Karpas-422 (cell line): ENCODE measurements at regions not wholly inside any gene's neighbourhood (a gene's known extent, or its start where the extent isn't known, plus 50 kb on each side); places are given as distances from the start of the nearest gene placed in this dataset.

ENCODE experiments used
- DNase-seq: peaks from one replicate; pipeline ENCODE4 v3.0.0-alpha.2; 2015
- H2AFZ ChIP-seq: fragments of 200-600 bp; sonication (generic); 2 replicates; pipeline ENCODE4 v1.6.1; 2014; ENCODE audit warnings: antibody characterized with exemption, low read length, mixed read lengths
- H3K27ac ChIP-seq: fragments of 200-600 bp; sonication (generic); 2 replicates; pipeline ENCODE4 v1.5.1; 2014; ENCODE audit warnings: mild to moderate bottlenecking, low read length, moderate library complexity
- H3K27me3 ChIP-seq: fragments of 200-600 bp; sonication (generic); 2 replicates; pipeline ENCODE4 v1.6.1; 2014; ENCODE audit warnings: low read length, mixed read lengths
- H3K36me3 ChIP-seq: fragments of 200-600 bp; sonication (generic); 2 replicates; pipeline ENCODE4 v1.6.1; 2014; ENCODE audit warnings: low read length, mixed read lengths; ENCODE audit not compliant: insufficient read depth
- H3K4me1 ChIP-seq: fragments of 200-600 bp; sonication (generic); 2 replicates; pipeline ENCODE4 v1.6.1; 2014; ENCODE audit warnings: mild to moderate bottlenecking, low read length, mixed read lengths
- H3K4me2 ChIP-seq: fragments of 200-600 bp; sonication (generic); 2 replicates; pipeline ENCODE4 v1.6.1; 2014; ENCODE audit warnings: low read length, low read depth, mild to moderate bottlenecking; ENCODE audit not compliant: poor library complexity, severe bottlenecking
- H3K4me3 ChIP-seq: fragments of 200-600 bp; sonication (generic); 2 replicates; pipeline ENCODE4 v1.5.1; 2014; ENCODE audit warnings: mild to moderate bottlenecking, antibody characterized with exemption, low read length, mixed read lengths
- H3K79me2 ChIP-seq: fragments of 200-600 bp; sonication (generic); 2 replicates; pipeline ENCODE4 v1.6.1; 2014; ENCODE audit warnings: mild to moderate bottlenecking, low read length, mixed read lengths
- H3K9ac ChIP-seq: fragments of 200-600 bp; sonication (generic); 2 replicates; pipeline ENCODE4 v1.6.0; 2014; ENCODE audit warnings: low read length
- H3K9me2 ChIP-seq: fragments of 200-600 bp; sonication (generic), shearing (Covaris generic); replicated peaks from 2 replicates; pipeline ENCODE4 v1.6.0; 2014; ENCODE audit warnings: mild to moderate bottlenecking, low read length, moderate library complexity; ENCODE audit not compliant: insufficient read depth
- H3K9me3 ChIP-seq: fragments of 300-700, 200-600 bp; sonication (generic); 2 replicates; pipeline ENCODE4 v1.6.1; 2014; ENCODE audit warnings: low read length, mixed read lengths
- H4K20me1 ChIP-seq: fragments of 200-600 bp; sonication (generic); 2 replicates; pipeline ENCODE4 v1.6.1; 2014; ENCODE audit warnings: mild to moderate bottlenecking, antibody characterized with exemption, low read length, low read depth; ENCODE audit not compliant: insufficient read depth

DNA sequence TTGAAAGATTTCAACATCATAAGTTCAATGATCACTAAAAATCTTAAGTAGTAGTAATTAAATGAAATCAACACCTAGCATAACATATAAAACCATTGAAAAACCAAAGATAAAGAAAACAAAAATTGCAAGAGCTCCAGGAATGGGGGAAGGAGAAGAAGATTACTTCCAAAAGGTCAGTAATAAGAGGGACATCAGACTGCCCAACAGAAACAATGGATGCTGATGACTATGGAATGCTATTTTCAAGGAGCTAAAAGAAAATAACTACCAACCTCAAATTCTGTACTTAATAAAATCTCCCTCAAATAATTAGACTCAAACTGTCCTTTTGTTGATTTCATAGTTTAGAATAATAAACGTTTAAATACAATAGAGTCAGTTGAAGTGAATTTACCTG is 314.5 kb upstream of the LMO3 start:
- no peak for DNase-seq
- H3K79me2 ChIP-seq, result no peaks in the 10 kb centered on the region
- H2AFZ ChIP-seq, result no peak overlapping the region
- H3K4me2 ChIP-seq, result no peak overlapping the region
- no peaks in the 10 kb centered on the region for H4K20me1 ChIP-seq
- H3K9me2 ChIP-seq, result no peaks in the 10 kb centered on the region
- no peaks in the 10 kb centered on the region for H3K27me3 ChIP-seq
- H3K36me3 ChIP-seq, result no peaks in the 10 kb centered on the region
- H3K4me3 ChIP-seq, result no peak overlapping the region
- no peaks in the 10 kb centered on the region for H3K4me1 ChIP-seq
- H3K9me3 ChIP-seq, result peaks cover 39% of the 10 kb centered on the region
- no peak overlapping the region for H3K27ac ChIP-seq
- H3K9ac ChIP-seq, result no peak overlapping the region

DNA sequence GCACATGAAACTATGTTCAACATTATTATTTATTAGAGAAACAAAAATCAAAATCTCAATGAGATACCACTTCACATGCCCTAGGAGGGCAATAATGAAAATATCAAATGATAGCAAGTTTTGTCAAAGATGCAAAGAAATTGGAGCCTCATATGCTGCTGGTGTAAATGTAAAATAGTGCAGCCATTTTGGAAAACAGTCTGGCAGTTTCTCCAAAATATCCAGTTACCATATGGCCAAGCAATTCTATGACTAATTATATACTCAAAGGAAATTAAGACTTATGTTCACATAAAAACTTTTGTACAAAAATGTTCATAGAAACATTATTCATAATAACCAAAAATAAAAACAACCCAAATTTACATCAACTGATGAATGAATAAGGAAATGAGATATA is 313.6 kb upstream of the LMO3 start:
- Histone ChIP-seq H3K79me2 (no peaks in the 10 kb centered on the region), H3K4me1 (no peaks in the 10 kb centered on the region), H3K36me3 (no peaks in the 10 kb centered on the region), H3K27me3 (no peaks in the 10 kb centered on the region), H3K9me2 (no peaks in the 10 kb centered on the region), H3K9ac (no peak overlapping the region), H3K4me3 (no peak overlapping the region), H2AFZ (no peak overlapping the region), H3K27ac (no peak overlapping the region), H4K20me1 (no peaks in the 10 kb centered on the region), H3K9me3 (peaks cover 39% of the 10 kb centered on the region), H3K4me2 (no peak overlapping the region)
- DNase-seq, result no peak

DNA sequence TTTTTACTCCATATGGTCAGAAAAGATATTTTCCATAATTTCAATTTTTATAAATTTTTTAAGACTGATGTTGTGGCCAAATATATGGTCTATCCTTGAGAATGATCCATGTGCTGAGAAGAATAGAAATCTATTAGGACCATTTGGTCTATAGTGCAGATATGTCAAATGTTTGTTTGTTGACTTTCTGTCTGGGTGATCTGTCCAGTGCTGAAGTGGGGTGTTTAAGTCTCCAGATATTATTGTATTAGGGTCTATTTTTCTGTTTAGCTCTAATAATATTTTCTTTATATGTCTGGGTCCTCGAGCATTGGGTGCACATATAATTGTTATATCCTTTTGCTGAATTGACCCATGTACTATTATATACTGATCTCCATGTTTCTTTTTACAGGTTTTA is 308.9 kb upstream of the LMO3 start:
- H3K79me2 ChIP-seq, result no peaks in the 10 kb centered on the region
- H3K36me3 ChIP-seq, result no peaks in the 10 kb centered on the region
- H3K4me3 ChIP-seq, result no peak overlapping the region
- DNase-seq, result no peak
- H3K9me3 ChIP-seq, result peaks cover 32% of the 10 kb centered on the region
- H3K4me1 ChIP-seq, result no peaks in the 10 kb centered on the region
- H4K20me1 ChIP-seq, result no peaks in the 10 kb centered on the region
- H3K4me2 ChIP-seq, result no peak overlapping the region
- H3K27me3 ChIP-seq, result no peaks in the 10 kb centered on the region
- H3K9me2 ChIP-seq, result no peaks in the 10 kb centered on the region
- H2AFZ ChIP-seq, result no peak overlapping the region
- no peak overlapping the region for H3K27ac ChIP-seq
- no peak overlapping the region for H3K9ac ChIP-seq

DNA sequence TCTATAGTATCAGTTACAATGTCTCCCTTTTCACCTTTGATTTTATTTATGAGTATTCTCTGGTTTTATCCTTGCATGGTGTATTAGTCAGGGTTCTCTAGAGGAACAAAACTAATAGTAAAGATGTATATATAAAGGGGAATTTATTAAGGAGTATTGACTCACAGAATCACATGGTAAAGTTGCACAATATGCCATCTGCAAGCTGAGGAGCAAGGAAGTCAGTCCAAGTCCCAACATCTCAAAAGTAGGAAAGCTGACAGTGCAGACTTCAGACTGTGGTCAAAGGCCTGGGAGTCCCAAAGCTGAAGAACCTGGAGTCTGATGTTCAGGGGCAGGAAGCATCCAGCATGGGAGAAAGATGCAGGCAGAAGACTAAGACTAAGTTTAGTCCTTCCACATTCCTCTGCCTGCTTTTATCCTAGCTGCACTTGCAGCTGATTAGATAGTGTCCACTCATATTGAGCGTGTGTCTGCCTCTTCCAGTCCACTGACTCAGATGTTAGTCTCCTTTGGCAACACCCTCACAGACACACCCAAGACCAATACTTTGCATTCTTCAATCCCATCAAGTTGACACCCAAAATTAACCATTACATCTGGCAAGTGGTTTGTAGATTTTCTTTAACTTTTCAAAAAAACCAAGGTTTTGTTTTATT is 308.0 kb upstream of the LMO3 start:
- Histone ChIP-seq H3K9ac (no peak overlapping the region), H3K79me2 (no peaks in the 10 kb centered on the region), H2AFZ (no peak overlapping the region), H3K4me1 (no peaks in the 10 kb centered on the region), H3K36me3 (no peaks in the 10 kb centered on the region), H3K4me2 (no peak overlapping the region), H3K27me3 (no peaks in the 10 kb centered on the region), H3K9me2 (no peaks in the 10 kb centered on the region), H3K9me3 (peaks cover 24% of the 10 kb centered on the region), H3K4me3 (no peak overlapping the region), H4K20me1 (no peaks in the 10 kb centered on the region), H3K27ac (no peak overlapping the region)
- DNase-seq, result no peak

DNA sequence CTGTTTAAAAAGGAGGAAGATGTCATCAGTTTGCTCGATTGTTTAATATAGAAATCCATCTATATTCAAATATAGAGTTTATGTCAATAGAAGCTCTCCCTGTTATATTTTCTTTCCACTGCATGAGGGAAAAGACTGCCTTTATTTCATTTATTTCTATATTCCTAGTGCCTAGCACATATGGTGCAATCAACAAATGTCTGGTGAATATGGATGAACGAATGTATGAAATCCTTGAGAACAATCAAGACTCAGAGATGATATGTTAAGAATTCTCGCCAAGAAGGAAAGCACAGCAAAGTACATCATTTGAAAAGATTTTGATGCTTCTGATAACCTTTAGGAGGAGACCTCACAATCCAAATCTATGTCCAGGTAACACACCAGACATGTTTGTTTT is 296.0 kb upstream of the LMO3 start:
- Histone ChIP-seq H3K27me3 (no peaks in the 10 kb centered on the region), H3K9me2 (no peaks in the 10 kb centered on the region), H3K4me3 (no peak overlapping the region), H2AFZ (no peak overlapping the region), H3K9me3 (peaks cover 37% of the 10 kb centered on the region), H3K9ac (no peak overlapping the region), H3K27ac (no peak overlapping the region), H3K36me3 (no peaks in the 10 kb centered on the region), H3K4me1 (no peaks in the 10 kb centered on the region), H3K79me2 (no peaks in the 10 kb centered on the region), H4K20me1 (no peaks in the 10 kb centered on the region), H3K4me2 (no peak overlapping the region)
- DNase-seq, result no peak

DNA sequence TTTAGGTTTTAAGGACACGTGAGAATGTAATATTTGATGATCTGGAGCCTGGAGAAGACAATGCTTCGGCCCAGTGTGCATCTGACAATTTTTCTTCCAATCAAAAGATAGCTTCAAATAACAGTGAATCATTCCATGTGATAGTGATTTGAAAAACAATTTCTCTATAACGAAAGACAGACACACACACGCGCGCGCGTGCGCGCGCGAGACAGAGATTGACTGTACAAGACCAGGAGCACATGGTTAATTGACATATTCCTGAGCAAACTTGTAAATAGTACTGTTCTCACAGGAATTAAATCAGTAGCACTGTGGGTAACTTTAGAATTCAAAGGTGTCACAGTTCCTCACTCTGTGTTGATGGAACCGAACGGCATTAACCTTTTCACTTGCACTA is 287.5 kb upstream of the LMO3 start:
- Histone ChIP-seq H3K9ac (no peak overlapping the region), H3K27ac (no peak overlapping the region), H3K79me2 (no peaks in the 10 kb centered on the region), H4K20me1 (no peaks in the 10 kb centered on the region), H3K4me3 (no peak overlapping the region), H3K27me3 (no peaks in the 10 kb centered on the region), H3K9me2 (no peaks in the 10 kb centered on the region), H3K36me3 (no peaks in the 10 kb centered on the region), H2AFZ (no peak overlapping the region), H3K4me1 (no peaks in the 10 kb centered on the region), H3K9me3 (peaks cover 17% of the 10 kb centered on the region), H3K4me2 (no peak overlapping the region)
- no peak for DNase-seq

DNA sequence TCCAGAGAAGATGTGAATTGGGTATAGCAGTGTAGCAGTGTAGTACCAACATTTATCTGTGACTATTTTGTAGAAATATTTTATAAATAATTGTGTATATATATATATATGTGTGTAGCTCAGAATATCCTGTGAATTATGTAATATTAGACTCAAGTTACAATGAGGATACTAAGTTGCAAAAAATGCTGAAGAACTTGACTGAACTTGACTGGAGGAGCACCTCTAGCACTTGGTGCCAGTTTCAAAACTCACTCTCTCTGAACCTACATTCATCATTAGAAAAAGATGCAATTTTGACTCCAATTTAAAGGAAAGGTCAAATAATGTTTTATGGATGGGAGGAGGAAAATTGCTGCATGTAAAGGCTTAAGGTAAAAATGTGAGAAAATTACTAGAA is 285.7 kb upstream of the LMO3 start:
- no peaks in the 10 kb centered on the region for H3K36me3 ChIP-seq
- H3K4me2 ChIP-seq, result no peak overlapping the region
- H3K4me3 ChIP-seq, result no peak overlapping the region
- H2AFZ ChIP-seq, result no peak overlapping the region
- no peaks in the 10 kb centered on the region for H3K79me2 ChIP-seq
- no peaks in the 10 kb centered on the region for H3K4me1 ChIP-seq
- H4K20me1 ChIP-seq, result no peaks in the 10 kb centered on the region
- no peaks in the 10 kb centered on the region for H3K27me3 ChIP-seq
- H3K9me2 ChIP-seq, result no peaks in the 10 kb centered on the region
- no peak for DNase-seq
- no peak overlapping the region for H3K27ac ChIP-seq
- H3K9me3 ChIP-seq, result peaks cover 28% of the 10 kb centered on the region
- H3K9ac ChIP-seq, result no peak overlapping the region

DNA sequence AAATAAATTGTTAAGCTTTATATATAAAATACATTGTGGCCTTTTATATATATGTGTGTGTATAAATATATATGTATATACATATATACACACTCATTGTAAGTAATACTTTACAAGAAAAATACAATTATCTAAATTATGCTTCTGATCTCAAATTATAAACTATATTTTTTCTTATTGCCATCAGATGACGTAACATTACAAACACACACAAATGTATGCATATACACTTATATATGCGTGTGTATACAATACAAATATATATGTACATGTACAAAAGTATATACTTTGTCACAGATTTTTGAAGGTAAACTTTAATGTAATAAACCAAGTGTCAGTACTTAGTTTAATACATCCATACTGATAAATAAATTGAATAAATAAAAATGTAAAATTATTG is 278.9 kb upstream of the LMO3 start:
- no peaks in the 10 kb centered on the region for H4K20me1 ChIP-seq
- DNase-seq, result no peak
- H3K4me3 ChIP-seq, result no peak overlapping the region
- H3K9me2 ChIP-seq, result no peaks in the 10 kb centered on the region
- no peaks in the 10 kb centered on the region for H3K27me3 ChIP-seq
- no peaks in the 10 kb centered on the region for H3K4me1 ChIP-seq
- no peak overlapping the region for H3K9ac ChIP-seq
- no peaks in the 10 kb centered on the region for H3K79me2 ChIP-seq
- H2AFZ ChIP-seq, result no peak overlapping the region
- H3K36me3 ChIP-seq, result no peaks in the 10 kb centered on the region
- H3K9me3 ChIP-seq, result peaks cover 27% of the 10 kb centered on the region
- no peak overlapping the region for H3K4me2 ChIP-seq
- H3K27ac ChIP-seq, result no peak overlapping the region

DNA sequence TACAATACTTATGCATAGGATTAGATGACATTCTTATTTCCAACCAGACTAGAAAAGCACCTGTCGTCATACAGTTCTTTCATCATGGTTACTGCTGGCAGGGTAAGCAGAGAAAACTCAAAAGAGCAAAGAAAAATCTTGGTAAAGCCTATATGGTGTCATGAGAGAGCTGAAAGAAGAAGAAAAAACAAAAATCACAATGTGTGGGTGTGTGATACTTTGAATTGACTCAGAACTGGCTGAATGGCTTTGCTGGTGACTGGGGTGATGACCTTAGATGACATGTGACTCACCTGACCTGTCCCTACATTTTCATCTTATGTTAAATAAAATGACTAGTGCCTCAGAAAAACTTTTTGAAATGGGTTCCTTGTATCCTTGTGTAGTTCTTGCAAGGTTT is 278.1 kb upstream of the LMO3 start:
- DNase-seq, result no peak
- H3K36me3 ChIP-seq, result no peaks in the 10 kb centered on the region

More for the DNA sequence above, 278.1 kb upstream of the LMO3 start:
- Histone ChIP-seq H3K9me3 (peaks cover 27% of the 10 kb centered on the region), H3K79me2 (no peaks in the 10 kb centered on the region), H3K9ac (no peak overlapping the region), H3K27ac (no peak overlapping the region), H2AFZ (no peak overlapping the region), H3K4me3 (no peak overlapping the region), H4K20me1 (no peaks in the 10 kb centered on the region), H3K9me2 (no peaks in the 10 kb centered on the region), H3K4me1 (no peaks in the 10 kb centered on the region), H3K4me2 (no peak overlapping the region), H3K27me3 (no peaks in the 10 kb centered on the region)
